Central memory CD8-positive, alpha-beta T cell (primary cell): ENCODE measurements at regions not wholly inside any gene's neighbourhood (a gene's known extent, or its start where the extent isn't known, plus 50 kb on each side); places are given as distances from the start of the nearest gene placed in this dataset.
A peak's percentile ranks its signal among the peaks of the same experiment; 100 is the strongest.
"Not testable (repeated sequence)": the region's sequence is repeated elsewhere in the genome, so short reads cannot be mapped to it uniquely, and the experiment has no call there.

Experiments
- ATAC-seq: fragments of 150-1000 bp; cut with Tn5 transposase; replicated peaks from 2 replicates; pipeline ENCODE4 v1.10.0; 2022; ENCODE audit warnings: mild to moderate bottlenecking, moderate FRiP score, moderate number of reproducible peaks; ENCODE audit not compliant: poor library complexity, severe bottlenecking; ENCODE audit errors: extremely low read depth
- DNase-seq, 2 donors: peaks; one replicate each; pipeline ENCODE4 v3.0.0; 2021; ENCODE audit warnings: low spot score in 2 of 2
- H3K27ac Mint-ChIP-seq: one replicate; pipeline ENCODE4 v1.8.0; 2022; ENCODE audit warnings: low read depth, mild to moderate bottlenecking, moderate library complexity, mixed read lengths
- H3K27me3 Mint-ChIP-seq: one replicate; pipeline ENCODE4 v1.8.0; 2022; ENCODE audit warnings: mixed read lengths
- H3K36me3 Mint-ChIP-seq: one replicate; pipeline ENCODE4 v1.8.0; 2022; ENCODE audit warnings: mild to moderate bottlenecking, moderate library complexity, mixed read lengths; ENCODE audit not compliant: insufficient read depth
- H3K4me1 Mint-ChIP-seq: one replicate; pipeline ENCODE4 v1.8.0; 2022; ENCODE audit warnings: mixed read lengths
- H3K4me3 Mint-ChIP-seq: one replicate; pipeline ENCODE4 v1.8.0; 2022; ENCODE audit warnings: mild to moderate bottlenecking, moderate library complexity, mixed read lengths
- H3K9me3 Mint-ChIP-seq: one replicate; pipeline ENCODE4 v1.8.0; 2022; ENCODE audit warnings: mixed read lengths

- ATAC-seq, H3K9me3 Mint-ChIP-seq, H3K36me3 Mint-ChIP-seq, DNase-seq, H3K4me1 Mint-ChIP-seq, H3K27ac Mint-ChIP-seq, H3K4me3 Mint-ChIP-seq, H3K27me3 Mint-ChIP-seq: not testable (repeated sequence)
Observed at GRCh38 chr1:83306811-83307210, 692.1 kb downstream of the TTLL7 start.

GRCh38 chr1:83295594-83295993 is 703.3 kb downstream of the TTLL7 start:
- H3K27ac Mint-ChIP-seq, DNase-seq, ATAC-seq, H3K36me3 Mint-ChIP-seq, H3K4me1 Mint-ChIP-seq, H3K4me3 Mint-ChIP-seq, H3K27me3 Mint-ChIP-seq: not testable (repeated sequence)
- peaks cover 20% of the 10 kb centered on the region for H3K9me3 Mint-ChIP-seq

DNA sequence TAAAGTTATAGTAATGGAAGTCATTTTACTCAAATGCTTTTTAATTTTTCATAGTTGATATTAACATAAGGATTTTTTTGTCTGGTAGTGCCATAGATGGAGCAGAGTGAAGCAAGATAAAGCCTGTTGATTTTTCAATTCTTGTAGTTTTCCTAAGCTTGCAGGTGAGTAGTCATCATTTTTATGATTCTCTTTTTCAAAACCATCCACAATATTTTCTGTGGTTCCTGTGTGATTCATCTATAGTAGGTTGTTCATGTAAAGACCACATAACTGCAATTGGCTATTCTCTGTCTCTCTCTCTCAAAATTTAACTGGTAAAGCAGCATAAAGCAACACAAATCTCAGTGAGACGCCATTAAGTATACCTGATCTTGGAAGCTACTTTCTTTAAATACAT is 711.5 kb downstream of the TTLL7 start:
- ATAC-seq, H3K36me3 Mint-ChIP-seq, DNase-seq, H3K4me1 Mint-ChIP-seq, H3K27ac Mint-ChIP-seq, H3K27me3 Mint-ChIP-seq, H3K9me3 Mint-ChIP-seq, H3K4me3 Mint-ChIP-seq: not testable (repeated sequence)

DNA sequence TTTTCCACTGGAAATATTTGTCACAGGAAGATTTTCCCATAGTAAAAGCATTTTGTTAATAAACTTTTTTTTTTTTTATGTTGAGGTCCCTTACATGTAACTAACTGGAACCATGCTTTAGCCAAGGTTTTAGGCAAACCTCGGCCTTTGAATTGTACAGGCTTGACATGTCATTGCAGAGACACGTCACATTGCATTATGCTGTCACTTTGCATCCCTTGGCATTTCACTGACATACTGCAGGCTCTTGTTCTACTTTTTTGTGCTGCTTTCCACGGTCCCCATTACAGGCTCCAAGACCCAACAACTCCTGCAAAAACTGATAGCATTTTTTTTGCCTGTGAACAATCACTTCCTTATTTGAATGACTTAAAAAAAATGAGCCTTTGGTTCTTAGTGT is 724.3 kb downstream of the TTLL7 start:
- not testable (repeated sequence) for H3K27me3 Mint-ChIP-seq, ATAC-seq, H3K36me3 Mint-ChIP-seq, H3K27ac Mint-ChIP-seq, DNase-seq, H3K4me3 Mint-ChIP-seq, H3K9me3 Mint-ChIP-seq, H3K4me1 Mint-ChIP-seq

DNA sequence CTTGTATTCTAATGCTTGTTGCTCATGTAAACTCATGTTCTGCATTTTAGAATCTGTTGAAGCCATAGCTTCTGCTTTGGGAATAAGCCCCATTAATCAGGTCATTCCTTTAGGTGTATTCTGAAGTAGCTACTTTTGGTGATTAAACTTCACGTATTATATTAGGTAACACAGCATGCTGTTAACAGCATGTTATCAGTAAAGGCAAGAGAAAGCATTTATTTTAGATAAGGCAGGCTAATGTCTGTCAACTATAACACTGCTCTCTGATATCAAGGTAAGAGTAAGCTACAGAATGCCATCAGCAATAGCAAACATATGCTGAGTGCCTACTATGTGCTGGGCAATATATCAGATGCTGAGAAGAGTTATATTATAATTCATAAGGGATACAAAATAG is 726.4 kb downstream of the TTLL7 start:
- ATAC-seq, H3K27ac Mint-ChIP-seq, H3K9me3 Mint-ChIP-seq, H3K4me3 Mint-ChIP-seq, H3K27me3 Mint-ChIP-seq, H3K36me3 Mint-ChIP-seq, H3K4me1 Mint-ChIP-seq, DNase-seq: not testable (repeated sequence)

DNA sequence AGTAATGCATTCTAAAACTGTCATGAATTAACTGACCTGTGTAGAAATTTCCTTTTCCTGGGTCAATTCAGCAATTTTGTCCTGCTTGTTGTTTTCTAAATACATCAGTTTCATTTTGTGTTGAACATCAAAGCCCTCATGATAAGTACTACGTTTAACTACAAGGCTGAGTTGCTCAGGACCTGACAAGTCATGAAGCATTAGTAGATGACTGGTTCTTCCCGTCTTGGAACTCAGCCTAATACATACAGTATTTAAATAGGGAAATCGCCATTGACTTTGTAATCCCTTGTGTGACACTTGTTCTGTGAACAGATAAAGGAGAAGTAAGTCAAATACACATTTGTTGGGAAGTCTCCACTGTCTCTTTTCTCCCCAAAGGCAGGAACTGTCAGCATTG is 727.1 kb downstream of the TTLL7 start:
- H3K4me1 Mint-ChIP-seq, H3K27me3 Mint-ChIP-seq, H3K27ac Mint-ChIP-seq, H3K36me3 Mint-ChIP-seq, DNase-seq, H3K9me3 Mint-ChIP-seq, ATAC-seq, H3K4me3 Mint-ChIP-seq: not testable (repeated sequence)

GRCh38 chr1:83270801-83271200 is 728.1 kb downstream of the TTLL7 start:
- H3K4me1 Mint-ChIP-seq, H3K9me3 Mint-ChIP-seq, H3K4me3 Mint-ChIP-seq, DNase-seq, H3K27me3 Mint-ChIP-seq, H3K27ac Mint-ChIP-seq, H3K36me3 Mint-ChIP-seq: not testable (repeated sequence)
- peak; percentile 88 for ATAC-seq

- not testable (repeated sequence) for H3K36me3 Mint-ChIP-seq, ATAC-seq, H3K4me3 Mint-ChIP-seq
Observed at GRCh38 chr1:83263808-83264207, 735.1 kb downstream of the TTLL7 start.

DNA sequence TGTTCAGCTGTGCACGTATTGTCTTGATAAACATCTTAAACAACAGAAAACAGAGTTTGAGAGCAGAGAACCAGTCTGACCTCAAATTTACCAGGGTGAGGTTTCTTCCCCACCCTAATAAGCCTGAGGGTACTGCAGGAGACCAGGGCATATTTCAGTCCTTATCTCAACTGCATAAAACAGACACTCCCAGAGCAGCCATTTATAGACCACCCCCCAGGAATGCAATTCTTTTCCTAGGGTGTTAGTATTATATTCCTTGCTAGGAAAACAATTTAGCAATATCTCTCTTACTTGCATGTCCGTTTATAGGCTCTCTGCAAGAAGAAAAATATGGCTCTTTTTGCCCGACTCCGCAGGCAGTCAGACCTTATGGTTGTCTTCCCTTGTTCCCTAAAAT is 747.2 kb downstream of the TTLL7 start:
- not testable (repeated sequence) for H3K36me3 Mint-ChIP-seq

More at GRCh38 chr1:83263808-83264207, 735.1 kb downstream of the TTLL7 start:
- not testable (repeated sequence) for H3K27me3 Mint-ChIP-seq, H3K27ac Mint-ChIP-seq, H3K9me3 Mint-ChIP-seq, H3K4me1 Mint-ChIP-seq, DNase-seq

DNA sequence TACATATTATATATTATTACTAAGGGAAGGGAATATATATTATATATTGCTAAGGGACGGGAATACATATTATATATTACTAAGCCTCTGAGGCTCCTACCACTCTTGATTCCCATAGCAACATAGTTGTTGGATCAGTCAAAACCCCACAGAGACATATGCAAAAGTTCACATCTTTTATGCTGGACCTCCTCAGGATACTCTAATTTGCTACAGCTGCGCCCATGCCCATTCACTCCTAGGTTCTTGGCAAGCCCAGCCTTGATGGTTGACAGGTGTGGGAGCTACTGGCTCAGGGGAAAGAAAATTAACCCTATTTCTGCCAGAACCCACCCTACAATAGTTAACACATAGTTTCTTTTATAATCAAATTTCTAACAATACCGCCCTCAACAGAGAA is 752.2 kb downstream of the TTLL7 start:
- peaks cover 15% of the 10 kb centered on the region for H3K9me3 Mint-ChIP-seq
- not testable (repeated sequence) for H3K36me3 Mint-ChIP-seq, DNase-seq, H3K27ac Mint-ChIP-seq, H3K4me3 Mint-ChIP-seq, H3K27me3 Mint-ChIP-seq, H3K4me1 Mint-ChIP-seq, ATAC-seq

More for the DNA sequence above, 747.2 kb downstream of the TTLL7 start:
- H3K27ac Mint-ChIP-seq, H3K4me1 Mint-ChIP-seq, H3K27me3 Mint-ChIP-seq, ATAC-seq, DNase-seq, H3K4me3 Mint-ChIP-seq: not testable (repeated sequence)
- peaks cover 14% of the 10 kb centered on the region for H3K9me3 Mint-ChIP-seq

GRCh38 chr1:83244832-83245231 is 754.1 kb downstream of the TTLL7 start:
- not testable (repeated sequence) for H3K9me3 Mint-ChIP-seq, H3K4me3 Mint-ChIP-seq, H3K27ac Mint-ChIP-seq, H3K4me1 Mint-ChIP-seq, H3K36me3 Mint-ChIP-seq, ATAC-seq, DNase-seq, H3K27me3 Mint-ChIP-seq

DNA sequence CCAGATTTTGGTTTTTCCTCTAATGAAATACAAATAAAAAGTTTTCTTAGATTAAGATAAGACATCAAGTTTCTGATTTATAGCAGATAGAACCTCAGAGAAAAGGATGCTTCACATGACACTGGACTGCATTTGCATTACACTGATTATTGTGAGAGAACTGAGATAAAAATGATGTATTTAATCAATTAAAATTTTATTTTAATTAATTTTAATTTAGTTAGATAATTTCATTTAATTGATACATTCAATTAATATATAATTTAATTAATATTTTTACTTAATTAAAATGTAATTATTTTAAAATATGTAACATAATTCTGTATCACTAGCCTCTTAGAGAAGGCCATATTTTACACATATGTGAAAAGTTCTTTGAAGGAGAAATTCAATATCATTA is 759.4 kb downstream of the TTLL7 start:
- H3K4me1 Mint-ChIP-seq, ATAC-seq, H3K27me3 Mint-ChIP-seq, H3K4me3 Mint-ChIP-seq, H3K9me3 Mint-ChIP-seq, H3K36me3 Mint-ChIP-seq, DNase-seq, H3K27ac Mint-ChIP-seq: not testable (repeated sequence)

DNA sequence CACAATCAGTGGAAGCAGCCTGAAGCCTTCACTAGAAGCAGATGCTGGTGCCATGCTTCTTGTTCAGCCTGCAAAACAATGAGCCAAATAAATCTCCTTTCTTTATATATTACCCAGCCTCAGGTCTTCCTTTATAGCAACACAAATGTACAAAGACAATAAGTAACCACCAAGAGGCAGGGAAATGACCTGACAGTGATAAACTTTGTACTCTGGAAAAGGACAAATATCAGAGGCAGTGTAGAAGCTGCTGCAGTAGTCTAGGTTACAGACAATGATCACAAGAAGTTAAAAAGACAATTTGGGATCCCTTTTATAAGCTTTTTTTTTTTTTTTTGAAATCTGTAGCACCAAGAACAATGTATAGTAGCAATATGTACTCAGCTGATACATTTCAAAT is 760.3 kb downstream of the TTLL7 start:
- H3K4me1 Mint-ChIP-seq, H3K27ac Mint-ChIP-seq, H3K4me3 Mint-ChIP-seq, DNase-seq, ATAC-seq, H3K36me3 Mint-ChIP-seq, H3K9me3 Mint-ChIP-seq, H3K27me3 Mint-ChIP-seq: not testable (repeated sequence)

GRCh38 chr1:83219788-83220187 is 779.1 kb downstream of the TTLL7 start:
- not testable (repeated sequence) for H3K4me1 Mint-ChIP-seq, ATAC-seq, H3K27ac Mint-ChIP-seq, DNase-seq, H3K9me3 Mint-ChIP-seq, H3K27me3 Mint-ChIP-seq, H3K36me3 Mint-ChIP-seq, H3K4me3 Mint-ChIP-seq
